Stomach (tissue), 4 donors: ENCODE measurements at regions not wholly inside any gene's neighbourhood (a gene's known extent, or its start where the extent isn't known, plus 50 kb on each side); places are given as distances from the start of the nearest gene placed in this dataset.

ENCODE experiments used
- EP300 ChIP-seq: sonication (generic); formaldehyde crosslinking; IDR thresholded peaks from one replicate; pipeline ENCODE4 v1.6.1; 2017; ENCODE audit warnings: antibody characterized with exemption
- TF ChIP-seq, protein P1 (sequence below), 7 experiments: fragments of 450-650 bp in 4 of 7; fragments of 200-600 bp in 3 of 7; sonication (generic) in 3 of 7; IDR thresholded peaks; one replicate each; pipeline ENCODE4 v1.5.1; 2016 to 2019; ENCODE audit warnings: antibody characterized with exemption in 7 of 7, control low read depth in 2 of 7, mild to moderate bottlenecking in 1 of 7

DNA sequence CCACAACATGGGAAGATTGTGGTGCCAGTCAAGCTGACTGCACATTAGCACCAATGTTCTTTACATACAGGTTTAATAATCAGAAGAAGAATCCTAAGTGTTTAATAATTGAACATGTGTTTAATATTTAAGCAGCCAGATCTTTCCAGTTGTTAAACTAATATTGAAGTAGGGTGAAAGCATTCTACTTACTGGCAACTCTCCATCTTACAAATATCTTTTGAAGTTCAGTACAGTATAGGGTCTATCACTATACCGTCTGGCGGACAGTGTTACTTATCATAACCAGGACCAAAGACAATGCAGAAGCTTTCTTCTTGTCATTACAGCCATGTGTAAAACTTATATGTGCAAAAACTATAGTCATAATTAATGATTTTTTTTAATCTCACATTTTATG, 376.4 kb downstream of the CNTN6 start:
- no peak for TF ChIP-seq EP300
- TF ChIP-seq, protein P1, sequence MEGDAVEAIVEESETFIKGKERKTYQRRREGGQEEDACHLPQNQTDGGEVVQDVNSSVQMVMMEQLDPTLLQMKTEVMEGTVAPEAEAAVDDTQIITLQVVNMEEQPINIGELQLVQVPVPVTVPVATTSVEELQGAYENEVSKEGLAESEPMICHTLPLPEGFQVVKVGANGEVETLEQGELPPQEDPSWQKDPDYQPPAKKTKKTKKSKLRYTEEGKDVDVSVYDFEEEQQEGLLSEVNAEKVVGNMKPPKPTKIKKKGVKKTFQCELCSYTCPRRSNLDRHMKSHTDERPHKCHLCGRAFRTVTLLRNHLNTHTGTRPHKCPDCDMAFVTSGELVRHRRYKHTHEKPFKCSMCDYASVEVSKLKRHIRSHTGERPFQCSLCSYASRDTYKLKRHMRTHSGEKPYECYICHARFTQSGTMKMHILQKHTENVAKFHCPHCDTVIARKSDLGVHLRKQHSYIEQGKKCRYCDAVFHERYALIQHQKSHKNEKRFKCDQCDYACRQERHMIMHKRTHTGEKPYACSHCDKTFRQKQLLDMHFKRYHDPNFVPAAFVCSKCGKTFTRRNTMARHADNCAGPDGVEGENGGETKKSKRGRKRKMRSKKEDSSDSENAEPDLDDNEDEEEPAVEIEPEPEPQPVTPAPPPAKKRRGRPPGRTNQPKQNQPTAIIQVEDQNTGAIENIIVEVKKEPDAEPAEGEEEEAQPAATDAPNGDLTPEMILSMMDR (IDR thresholded peaks at IDR 0.05): no peak
